GM21360 (cell line): ENCODE measurements at regions not wholly inside any gene's neighbourhood (a gene's known extent, or its start where the extent isn't known, plus 50 kb on each side); places are given as distances from the start of the nearest gene placed in this dataset.

Source experiments
- ATAC-seq: cut with Tn5 transposase; IDR thresholded peaks from one replicate; pipeline ENCODE4 v1.9.1; 2021; ENCODE audit warnings: mild to moderate bottlenecking, moderate library complexity; ENCODE audit not compliant: unreplicated experiment

GRCh38 chr4:24705016-24705753 lies 90.2 kb upstream of the SOD3 start:
- no peak for ATAC-seq

GRCh38 chr4:24713604-24714003 lies 81.8 kb upstream of the SOD3 start:
- no peak for ATAC-seq

DNA sequence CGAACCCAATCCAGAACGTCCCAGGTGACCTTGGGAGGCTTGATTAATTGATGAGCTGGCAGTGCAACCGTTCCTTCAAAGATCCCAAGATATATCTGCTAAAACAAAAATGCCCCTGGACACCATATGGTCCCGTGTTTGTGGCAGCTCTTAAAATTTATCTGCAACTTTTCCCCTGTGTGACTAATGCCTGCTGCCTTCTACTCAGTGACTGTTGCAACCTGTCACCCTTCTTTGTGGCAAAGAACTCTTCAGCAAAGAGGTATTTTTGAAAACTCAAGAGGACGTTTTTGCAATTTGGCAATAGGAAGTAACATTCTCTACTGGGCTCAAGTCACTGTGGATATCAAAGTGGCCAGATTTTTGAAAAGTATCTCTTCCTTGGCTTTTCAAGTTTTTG lies 75.8 kb upstream of the SOD3 start:
- ATAC-seq, result no peak

- ATAC-seq, result no peak
Measured at GRCh38 chr4:24720436-24720835, 74.9 kb upstream of the SOD3 start.

DNA sequence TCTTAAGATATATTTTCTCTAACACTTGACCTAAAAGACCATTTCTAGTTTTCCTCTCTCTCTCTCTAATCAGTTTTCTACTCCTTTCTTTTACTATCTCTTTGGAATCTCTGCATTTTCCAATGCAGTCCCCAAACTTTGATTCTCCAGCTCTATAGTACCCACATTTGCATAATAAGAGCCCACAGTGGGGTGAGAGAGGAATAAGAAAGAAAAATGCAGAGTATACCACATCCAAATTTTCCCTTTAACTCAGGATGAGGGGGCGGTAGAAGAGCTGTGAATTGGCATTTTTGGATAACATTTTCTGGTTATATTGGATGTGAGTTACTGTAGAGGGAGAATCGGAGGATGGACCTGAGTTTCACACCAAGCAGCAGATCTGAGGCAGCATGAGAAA lies 74.4 kb upstream of the SOD3 start:
- ATAC-seq, result no peak

DNA sequence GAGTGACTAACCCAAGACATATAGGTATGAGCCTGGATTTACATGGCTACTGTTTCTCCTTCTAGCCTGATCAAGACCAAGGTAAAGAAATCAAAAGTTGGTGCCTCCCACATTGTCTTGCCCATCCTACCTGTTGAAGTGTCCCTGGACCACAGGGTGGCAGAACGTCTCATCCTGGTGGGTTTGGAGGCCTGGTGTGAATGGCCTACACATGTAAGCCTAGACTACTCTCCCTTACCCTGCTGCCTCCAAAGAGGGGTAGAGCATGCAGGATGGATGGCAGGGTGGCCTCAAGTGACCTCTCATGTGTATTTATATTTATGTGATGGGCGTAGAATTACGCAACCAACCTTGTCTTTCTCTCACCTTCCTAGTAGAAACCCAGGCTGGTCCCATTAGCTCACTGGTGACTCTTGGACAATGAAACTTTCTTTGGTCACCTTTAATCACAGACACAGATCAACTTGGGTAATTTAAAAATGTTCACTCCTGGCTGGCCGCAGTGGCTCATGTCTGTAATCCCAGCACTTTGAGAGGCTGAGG lies 73.3 kb upstream of the SOD3 start:
- ATAC-seq, result no peak

GRCh38 chr4:24727390-24728224 lies 67.8 kb upstream of the SOD3 start:
- ATAC-seq, result no peak

DNA sequence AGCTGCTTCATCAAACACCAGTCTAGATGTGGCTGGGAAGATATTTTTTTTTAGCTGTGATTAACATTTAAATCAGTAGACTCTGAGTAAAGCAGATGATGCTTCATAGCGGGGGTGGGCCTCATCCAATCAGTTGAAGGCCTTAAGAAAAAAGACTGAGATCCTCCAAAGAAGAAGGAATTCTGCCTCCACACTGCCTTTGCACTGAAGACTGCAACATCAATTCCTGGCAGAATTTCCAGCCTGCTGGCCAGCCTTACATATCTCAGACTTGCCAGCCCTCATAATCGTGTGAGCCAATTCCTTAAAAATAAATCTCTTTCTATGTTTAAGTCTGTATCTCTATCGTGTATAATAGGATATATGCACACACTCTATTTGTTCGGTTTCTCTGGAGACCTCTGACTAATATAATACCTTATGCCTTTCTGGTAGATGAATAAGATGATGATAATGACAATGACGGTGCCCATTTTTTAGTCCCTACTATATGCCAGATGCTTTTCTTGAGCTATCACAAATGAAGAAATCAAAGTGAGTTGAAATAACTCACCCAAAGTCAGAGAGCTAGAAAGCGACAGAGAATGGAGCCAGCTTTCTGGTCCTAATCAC lies 66.1 kb upstream of the SOD3 start:
- ATAC-seq, result no peak

GRCh38 chr4:24730256-24731001 lies 64.9 kb upstream of the SOD3 start:
- no peak for ATAC-seq

GRCh38 chr4:24731448-24731847 lies 63.9 kb upstream of the SOD3 start:
- ATAC-seq, result no peak

GRCh38 chr4:24734511-24734910 lies 60.9 kb upstream of the SOD3 start:
- no peak for ATAC-seq

DNA sequence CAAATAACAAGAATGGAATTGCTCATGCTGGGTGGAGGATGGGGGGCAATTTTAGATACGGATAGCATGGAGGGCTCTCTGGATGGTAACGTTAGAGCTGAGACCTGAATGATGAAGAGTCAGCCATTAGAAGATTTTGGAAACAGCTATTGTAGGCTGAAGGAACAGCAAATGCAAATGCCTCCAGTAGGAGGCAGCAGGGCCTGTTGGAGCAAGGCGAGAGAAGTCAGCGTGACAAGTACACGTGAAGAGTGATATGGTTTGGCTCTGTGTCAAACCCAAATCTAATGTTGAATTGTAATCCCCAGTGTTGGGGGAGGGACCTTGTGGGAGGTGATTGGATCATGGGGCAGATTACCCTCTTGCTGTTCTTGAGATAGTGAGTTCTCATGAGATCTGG lies 59.3 kb upstream of the SOD3 start:
- no peak for ATAC-seq

DNA sequence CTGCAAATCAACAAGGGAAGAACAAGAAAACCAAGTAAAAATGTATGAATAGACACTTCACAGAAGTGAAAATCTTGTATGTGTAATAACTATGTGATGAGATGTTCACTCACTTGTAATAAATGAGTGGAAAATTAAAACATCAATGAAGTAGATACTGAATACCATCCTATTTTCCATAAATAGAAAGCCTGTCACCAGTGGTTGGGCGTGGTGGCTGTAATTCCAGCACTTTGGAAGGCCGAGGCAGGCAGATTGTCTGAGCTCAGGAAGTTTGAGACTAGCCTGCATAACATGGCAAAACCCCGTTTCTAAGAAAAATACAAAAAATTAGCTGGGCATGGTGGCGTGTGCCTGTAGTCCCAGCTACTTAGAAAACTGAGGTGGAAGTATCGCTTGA lies 53.5 kb upstream of the SOD3 start:
- ATAC-seq, result no peak

DNA sequence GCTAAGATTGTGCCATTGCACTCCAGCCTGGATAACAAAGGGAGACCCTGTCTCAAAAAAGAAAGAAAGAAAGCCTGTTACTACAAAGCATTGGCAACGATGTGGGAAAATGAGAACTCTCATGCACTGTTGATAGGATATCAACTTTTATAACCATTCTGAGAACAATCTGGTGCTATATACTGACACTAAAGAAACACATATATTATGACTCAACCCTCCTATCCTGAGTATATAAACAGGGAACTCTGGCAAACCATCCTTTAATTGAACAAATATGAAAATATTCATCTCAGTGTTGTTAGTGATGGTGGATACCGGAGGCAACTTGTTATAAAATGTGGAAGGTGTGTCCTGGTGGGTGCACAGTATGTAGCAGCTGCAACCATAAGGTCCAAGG lies 53.0 kb upstream of the SOD3 start:
- ATAC-seq, result no peak

DNA sequence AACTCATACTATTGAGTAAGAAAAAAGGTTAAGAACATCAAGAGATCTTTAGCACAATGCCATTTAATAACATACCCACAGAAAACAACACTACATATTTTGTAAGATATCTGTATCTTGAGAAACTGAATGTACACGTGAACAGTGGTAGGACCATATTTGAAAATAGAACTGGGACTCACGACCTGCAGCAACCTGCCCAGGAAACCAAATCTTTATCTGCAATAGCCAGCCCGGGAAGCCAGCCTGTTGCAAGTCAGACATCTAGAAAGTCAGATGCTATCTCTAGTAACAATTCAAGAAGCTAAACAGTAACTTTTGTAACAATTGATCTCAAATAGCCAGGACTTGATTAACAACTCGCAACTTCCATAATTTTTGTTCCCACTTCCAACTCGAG lies 52.6 kb upstream of the SOD3 start:
- no peak for ATAC-seq

DNA sequence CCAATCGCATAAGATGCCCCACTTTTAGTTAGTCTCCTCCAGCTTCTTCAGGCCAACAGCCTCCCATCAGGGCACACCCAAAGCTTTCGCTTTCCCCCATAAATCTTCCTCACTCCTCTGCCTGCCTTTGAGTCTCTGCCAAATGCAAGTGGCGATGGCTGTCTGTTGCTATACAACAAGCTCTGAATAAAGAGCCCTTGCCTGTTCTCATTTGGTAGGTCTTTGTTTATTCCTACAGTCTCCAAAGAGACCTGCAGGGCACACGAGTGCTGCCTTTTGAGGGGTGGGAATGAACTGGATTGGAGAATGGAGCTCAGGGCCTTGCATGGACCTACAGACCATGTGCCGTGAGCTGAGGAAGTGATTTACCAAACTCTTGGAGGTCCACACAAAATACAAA lies 52.2 kb upstream of the SOD3 start:
- no peak for ATAC-seq

DNA sequence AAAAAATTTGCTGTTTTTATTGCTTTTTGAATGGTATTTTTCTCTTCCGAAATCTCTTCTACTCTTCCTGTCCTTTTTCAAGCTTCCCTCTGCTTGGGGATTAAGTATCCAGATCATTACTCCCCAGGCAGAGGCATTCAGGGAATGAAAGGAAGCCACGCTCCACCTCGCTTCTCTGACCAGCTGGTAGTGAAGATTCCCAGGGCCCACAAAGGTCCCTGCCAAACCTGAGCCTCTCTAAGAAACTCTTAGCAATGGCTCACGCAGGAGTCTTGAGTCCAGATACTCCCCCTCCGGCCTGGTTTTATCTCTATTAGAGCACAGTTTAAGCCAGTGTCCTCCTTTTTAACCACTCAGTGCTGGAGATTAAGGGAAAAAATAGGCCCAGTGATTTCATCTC lies 51.4 kb upstream of the SOD3 start:
- no peak for ATAC-seq

DNA sequence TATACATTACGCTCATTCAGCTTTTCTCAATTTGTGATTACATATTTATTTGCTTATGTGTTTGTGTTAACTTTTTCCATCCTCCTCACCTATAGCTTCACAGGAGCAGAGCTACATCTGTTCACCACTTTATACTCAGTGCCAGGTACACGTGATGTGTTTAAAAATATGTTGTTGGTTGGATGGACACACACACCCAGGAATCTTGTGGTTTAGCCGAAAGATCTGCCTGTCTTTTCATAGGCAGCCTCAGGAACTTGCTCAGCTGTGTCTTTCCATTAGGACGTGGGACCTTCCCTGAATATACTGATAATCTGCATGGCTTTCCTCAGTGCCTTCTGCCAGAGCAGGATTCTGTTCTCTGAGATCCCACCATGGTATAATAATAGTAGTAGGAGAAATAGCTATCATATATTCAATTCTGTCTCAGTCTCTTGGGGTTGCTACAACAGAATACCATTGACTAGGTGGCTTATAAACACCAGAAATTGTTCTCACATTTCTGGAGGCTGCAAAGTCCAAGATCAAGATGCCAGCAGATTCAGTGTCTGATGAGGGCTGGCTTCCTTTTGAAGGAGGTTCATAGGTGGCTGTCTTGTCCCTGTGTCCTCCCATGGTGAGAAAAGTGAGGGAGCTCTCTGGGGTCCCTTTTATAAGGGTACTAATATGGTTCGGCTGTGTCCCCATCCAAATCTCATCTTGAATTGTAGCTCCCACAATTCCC lies 50.0 kb upstream of the SOD3 start:
- no peak for ATAC-seq
